GM12872 (cell line): ENCODE measurements at regions not wholly inside any gene's neighbourhood (a gene's known extent, or its start where the extent isn't known, plus 50 kb on each side); places are given as distances from the start of the nearest gene placed in this dataset.
A peak's percentile ranks its signal among the peaks of the same experiment; 100 is the strongest.

Source experiments
- TF ChIP-seq, protein P1 (sequence below): IDR thresholded peaks from 3 replicates; pipeline ENCODE4 v1.5.1; 2011; ENCODE audit warnings: low read depth, mild to moderate bottlenecking, low read length, moderate library complexity; ENCODE audit not compliant: insufficient read depth

DNA sequence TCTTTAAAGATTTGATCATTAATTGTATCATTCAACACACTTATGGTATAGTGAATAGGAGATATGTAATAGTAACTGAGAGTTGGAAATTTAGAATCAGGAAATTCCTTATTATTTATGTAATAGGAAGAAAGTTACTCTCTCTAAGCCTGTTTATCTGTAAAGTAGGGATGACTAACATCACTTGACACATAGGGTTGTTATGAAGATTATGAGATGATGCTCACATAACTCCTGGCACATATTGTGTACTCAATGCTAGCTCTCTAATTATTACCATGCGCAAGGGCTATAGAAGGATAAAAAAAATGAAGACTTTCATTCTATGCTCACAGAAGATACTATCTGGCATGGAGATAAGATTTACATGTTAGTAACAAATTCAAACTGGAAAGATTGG lies 149.9 kb downstream of the ISOC1 start:
- TF ChIP-seq, protein P1, sequence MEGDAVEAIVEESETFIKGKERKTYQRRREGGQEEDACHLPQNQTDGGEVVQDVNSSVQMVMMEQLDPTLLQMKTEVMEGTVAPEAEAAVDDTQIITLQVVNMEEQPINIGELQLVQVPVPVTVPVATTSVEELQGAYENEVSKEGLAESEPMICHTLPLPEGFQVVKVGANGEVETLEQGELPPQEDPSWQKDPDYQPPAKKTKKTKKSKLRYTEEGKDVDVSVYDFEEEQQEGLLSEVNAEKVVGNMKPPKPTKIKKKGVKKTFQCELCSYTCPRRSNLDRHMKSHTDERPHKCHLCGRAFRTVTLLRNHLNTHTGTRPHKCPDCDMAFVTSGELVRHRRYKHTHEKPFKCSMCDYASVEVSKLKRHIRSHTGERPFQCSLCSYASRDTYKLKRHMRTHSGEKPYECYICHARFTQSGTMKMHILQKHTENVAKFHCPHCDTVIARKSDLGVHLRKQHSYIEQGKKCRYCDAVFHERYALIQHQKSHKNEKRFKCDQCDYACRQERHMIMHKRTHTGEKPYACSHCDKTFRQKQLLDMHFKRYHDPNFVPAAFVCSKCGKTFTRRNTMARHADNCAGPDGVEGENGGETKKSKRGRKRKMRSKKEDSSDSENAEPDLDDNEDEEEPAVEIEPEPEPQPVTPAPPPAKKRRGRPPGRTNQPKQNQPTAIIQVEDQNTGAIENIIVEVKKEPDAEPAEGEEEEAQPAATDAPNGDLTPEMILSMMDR = no peak

DNA sequence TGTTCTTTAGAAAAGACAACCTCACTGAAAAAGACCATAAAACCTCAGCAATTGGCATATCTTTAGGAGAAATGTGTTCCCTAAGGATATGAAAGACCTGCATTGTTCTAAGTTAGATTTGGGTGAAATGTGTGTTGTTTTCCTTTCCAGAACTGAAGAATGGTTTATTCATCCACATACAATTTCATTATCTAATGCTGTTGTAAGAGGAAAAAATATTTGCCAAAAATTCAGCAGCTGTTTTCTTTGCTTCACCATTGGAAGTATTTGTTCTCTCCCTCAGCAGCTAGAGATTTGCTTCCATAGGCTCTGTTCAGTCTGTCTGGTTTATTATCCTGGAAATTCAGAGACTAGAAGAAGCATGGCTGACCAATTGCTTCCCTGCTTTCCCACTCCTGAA lies 150.9 kb downstream of the ISOC1 start:
- TF ChIP-seq, protein P1 = no peak

DNA sequence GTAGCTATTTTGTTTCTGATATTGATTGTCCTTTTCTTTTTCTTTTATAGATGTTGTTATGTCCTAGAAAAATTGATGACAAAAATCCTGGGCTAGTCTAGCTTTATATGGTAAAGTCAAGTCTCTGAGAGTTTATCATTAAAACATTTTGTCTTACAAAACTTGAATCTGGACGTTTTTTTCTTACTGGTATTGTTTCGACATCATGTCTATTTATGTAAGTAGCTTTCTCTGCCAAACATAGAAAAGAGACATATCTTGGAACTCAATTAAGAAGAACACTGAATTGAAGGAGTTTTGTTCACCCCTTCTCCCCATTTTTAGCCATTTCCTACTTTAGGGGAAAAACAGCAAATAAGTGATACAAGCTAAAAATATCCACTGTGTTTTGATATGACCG lies 151.5 kb downstream of the ISOC1 start:
- TF ChIP-seq, protein P1 = no peak

DNA sequence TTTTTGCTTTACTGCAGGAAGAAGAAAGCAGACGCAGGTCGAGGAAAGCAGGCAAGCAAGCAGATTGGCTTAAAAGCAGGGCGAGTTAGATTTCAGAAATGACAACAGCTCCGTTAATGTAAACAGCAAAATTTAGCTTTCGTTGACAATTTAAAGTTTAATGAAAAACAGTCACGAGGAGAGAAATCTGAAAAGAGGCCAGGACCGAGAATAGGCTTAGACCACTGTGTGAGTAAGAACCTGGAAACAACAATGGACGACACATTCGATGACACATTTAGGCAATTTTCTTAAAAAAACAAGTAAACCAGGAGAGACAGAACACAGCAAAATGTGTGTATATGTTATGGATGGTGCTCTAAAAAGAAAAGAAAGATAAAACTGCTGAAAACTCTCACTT lies 155.3 kb downstream of the ISOC1 start:
- TF ChIP-seq, protein P1 = no peak

DNA sequence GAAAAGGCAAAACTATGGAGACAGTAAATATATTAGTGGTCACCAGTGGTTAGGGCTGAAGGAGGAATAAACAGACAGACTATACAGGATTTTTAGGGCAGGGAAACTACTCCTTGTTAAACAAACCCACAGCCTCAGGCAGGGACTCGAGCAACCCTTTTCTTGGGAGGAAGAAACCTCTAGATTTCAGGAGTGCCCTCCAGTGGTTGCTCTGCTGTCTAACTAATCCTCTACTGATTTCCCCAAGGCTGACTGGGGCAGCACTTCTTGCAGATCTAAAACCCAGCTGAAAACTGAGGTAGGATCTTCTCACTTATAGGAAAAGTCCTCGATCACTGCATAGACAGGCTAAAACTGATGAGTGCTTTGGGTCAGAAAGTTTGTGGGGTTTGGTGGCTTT lies 176.8 kb downstream of the ISOC1 start:
- TF ChIP-seq, protein P1 = 0 out of 3 replicates have a peak, but pooled peaks have one; percentile 27

DNA sequence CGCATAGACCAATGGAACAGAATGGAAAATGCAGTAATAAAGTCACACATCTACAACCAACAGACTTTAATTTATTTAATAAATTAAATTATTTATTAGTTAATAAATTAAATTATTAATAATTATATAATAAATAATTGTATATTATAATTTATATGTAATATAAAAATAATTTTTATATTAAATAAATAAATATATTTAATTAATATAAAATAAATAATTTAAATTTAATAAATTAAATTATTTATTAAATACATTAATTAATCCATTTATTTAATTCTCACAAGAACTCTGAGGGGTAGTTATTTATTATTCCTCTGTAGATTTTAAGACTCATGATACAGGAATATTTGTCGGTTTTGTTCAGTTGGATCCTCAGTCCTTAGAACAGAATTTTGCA lies 176.1 kb upstream of the ADAMTS19 start:
- TF ChIP-seq, protein P1 = no peak

DNA sequence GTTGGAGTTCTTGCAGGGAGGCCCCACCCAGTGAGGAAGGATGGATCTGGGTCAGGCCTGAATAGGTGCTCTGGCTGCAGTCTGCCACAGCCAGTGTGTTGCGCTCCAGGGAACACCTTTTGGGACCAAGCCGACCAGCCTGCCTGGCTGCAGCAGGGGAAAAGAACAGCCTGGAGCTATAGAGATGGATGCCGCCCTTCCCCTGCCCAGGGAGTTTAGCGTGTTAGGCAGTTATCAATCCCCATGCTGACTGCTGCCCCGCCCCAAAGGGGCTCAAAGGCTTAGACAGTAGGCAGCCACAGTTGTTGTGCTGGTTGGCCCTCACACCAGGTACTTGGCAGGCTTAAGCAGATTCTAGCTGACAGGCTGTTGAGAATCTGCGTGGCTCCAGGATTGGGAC lies 153.4 kb upstream of the ADAMTS19 start:
- TF ChIP-seq, protein P1 = no peak

DNA sequence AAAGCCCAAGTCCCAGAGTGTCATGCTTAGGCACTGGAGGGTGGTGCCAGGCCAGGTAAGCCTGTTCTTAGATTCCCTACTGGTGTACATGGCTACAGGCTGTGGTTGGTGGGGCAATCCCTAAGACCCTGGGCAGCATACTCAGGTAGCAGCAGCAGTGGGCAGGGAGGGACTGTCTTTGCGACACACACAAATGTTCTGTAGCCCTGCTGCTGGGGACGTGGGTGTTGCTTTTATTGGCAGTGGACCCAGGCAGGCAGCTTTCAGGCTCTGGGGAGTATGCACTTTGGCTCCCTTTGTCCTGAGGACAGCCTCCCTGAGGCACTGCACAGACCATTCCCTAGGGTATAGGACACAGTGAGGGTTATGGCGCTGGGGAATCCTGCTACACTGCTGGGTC lies 137.1 kb upstream of the ADAMTS19 start:
- TF ChIP-seq, protein P1 = no peak
